ENCODE measurements at regions not wholly inside any gene's neighbourhood (a gene's known extent, or its start where the extent isn't known, plus 50 kb on each side); places are given as distances from the start of the nearest gene placed in this dataset.

GRCh38 chr4:145302725-145303124 lies 122.3 kb upstream of the OTUD4 start:
- no peaks in the 10 kb centered on the region for H3K9me3 Mint-ChIP-seq (ENCODE audit: unreplicated experiment)
- no peak overlapping the region for H3K27ac Mint-ChIP-seq (ENCODE audit: unreplicated experiment)

GRCh38 chr4:145301386-145302080 lies 121.1 kb upstream of the OTUD4 start:
- Mint-ChIP-seq H3K27ac (ENCODE audit: unreplicated experiment) (no peak overlapping the region), H3K4me1 (ENCODE audit: low read depth, unreplicated experiment) (no peaks in the 10 kb centered on the region), H3K9me3 (ENCODE audit: unreplicated experiment) (peaks cover 3% of the 10 kb centered on the region), H3K27me3 (ENCODE audit: unreplicated experiment) (no peaks in the 10 kb centered on the region), H3K36me3 (ENCODE audit: unreplicated experiment) (no peaks in the 10 kb centered on the region), H3K4me3 (ENCODE audit: unreplicated experiment) (no peak overlapping the region)
- TF ChIP-seq, protein P1, sequence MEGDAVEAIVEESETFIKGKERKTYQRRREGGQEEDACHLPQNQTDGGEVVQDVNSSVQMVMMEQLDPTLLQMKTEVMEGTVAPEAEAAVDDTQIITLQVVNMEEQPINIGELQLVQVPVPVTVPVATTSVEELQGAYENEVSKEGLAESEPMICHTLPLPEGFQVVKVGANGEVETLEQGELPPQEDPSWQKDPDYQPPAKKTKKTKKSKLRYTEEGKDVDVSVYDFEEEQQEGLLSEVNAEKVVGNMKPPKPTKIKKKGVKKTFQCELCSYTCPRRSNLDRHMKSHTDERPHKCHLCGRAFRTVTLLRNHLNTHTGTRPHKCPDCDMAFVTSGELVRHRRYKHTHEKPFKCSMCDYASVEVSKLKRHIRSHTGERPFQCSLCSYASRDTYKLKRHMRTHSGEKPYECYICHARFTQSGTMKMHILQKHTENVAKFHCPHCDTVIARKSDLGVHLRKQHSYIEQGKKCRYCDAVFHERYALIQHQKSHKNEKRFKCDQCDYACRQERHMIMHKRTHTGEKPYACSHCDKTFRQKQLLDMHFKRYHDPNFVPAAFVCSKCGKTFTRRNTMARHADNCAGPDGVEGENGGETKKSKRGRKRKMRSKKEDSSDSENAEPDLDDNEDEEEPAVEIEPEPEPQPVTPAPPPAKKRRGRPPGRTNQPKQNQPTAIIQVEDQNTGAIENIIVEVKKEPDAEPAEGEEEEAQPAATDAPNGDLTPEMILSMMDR (IDR thresholded peaks at IDR 0.05; ENCODE audit: partially characterized antibody, unreplicated experiment) = no peak
- DNase-seq = no peak

More at GRCh38 chr4:145302725-145303124, 122.3 kb upstream of the OTUD4 start:
- no peak for DNase-seq
- H3K27me3 Mint-ChIP-seq (ENCODE audit: unreplicated experiment) = no peaks in the 10 kb centered on the region
- no peaks in the 10 kb centered on the region for H3K4me1 Mint-ChIP-seq (ENCODE audit: low read depth, unreplicated experiment)
- no peaks in the 10 kb centered on the region for H3K36me3 Mint-ChIP-seq (ENCODE audit: unreplicated experiment)
- no peak overlapping the region for H3K4me3 Mint-ChIP-seq (ENCODE audit: unreplicated experiment)
- TF ChIP-seq, protein P1 (IDR thresholded peaks at IDR 0.05; ENCODE audit: partially characterized antibody, unreplicated experiment) = no peak

DNA sequence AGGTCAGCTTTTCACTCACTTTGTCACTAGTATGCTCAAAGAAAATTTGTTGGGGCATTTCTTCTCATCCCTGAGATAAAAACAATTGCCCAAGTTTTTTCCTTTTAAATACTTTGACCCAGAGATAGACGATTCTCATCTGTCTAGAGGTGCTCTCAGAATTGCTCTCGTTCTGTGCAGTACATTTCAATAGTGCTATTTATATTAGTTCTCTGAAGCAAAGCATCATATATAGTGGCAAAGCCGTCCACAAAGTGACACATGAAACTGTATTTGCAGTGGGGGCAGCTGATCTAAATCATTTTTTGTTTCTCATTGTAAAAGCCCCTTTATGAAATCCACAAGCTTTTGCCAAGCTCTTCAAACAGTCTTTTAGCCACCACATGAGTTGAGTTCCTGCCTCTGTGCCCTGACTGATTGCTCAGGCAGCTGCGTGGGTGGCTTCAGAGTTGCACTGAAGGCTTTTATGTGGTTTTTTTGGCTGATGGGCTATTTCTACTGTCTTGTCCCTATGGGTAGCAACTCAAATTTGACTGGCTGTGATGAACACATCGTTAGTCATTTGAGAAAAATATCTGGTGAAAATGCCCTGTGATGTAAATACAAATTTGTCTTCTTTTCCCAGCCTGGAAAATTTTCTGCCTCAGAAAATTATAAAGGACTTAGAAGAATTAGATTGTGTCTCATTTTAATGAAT lies 119.1 kb upstream of the OTUD4 start:
- Mint-ChIP-seq H3K4me3 (ENCODE audit: unreplicated experiment) (no peak overlapping the region), H3K4me1 (ENCODE audit: low read depth, unreplicated experiment) (no peaks in the 10 kb centered on the region), H3K9me3 (ENCODE audit: unreplicated experiment) (peaks cover 3% of the 10 kb centered on the region), H3K27me3 (ENCODE audit: unreplicated experiment) (peaks cover 2% of the 10 kb centered on the region), H3K27ac (ENCODE audit: unreplicated experiment) (no peak overlapping the region), H3K36me3 (ENCODE audit: unreplicated experiment) (no peaks in the 10 kb centered on the region)
- TF ChIP-seq, protein P1 (IDR thresholded peaks at IDR 0.05; ENCODE audit: partially characterized antibody, unreplicated experiment) = no peak
- DNase-seq = no peak

DNA sequence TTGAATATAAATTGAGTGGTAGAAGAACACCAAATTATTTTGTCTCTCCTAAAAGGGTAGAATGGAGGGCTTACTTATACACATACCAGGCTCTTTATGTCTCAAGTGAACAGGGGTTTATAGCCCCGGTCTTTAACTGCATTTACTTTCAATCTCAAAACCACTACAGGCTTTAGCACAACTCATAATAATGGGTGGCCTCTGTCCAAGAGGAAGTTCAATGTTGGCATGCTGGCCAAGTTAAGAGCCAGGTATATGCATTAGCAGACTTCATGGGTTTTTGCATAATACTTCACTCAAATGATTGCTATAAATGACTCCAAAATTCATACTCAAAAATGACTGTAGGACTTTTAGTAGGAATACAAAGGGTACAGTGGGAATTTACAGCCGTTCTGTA lies 118.5 kb upstream of the OTUD4 start:
- Mint-ChIP-seq H3K4me1 (ENCODE audit: low read depth, unreplicated experiment) (no peaks in the 10 kb centered on the region), H3K36me3 (ENCODE audit: unreplicated experiment) (no peaks in the 10 kb centered on the region), H3K9me3 (ENCODE audit: unreplicated experiment) (peaks cover 3% of the 10 kb centered on the region), H3K27ac (ENCODE audit: unreplicated experiment) (no peak overlapping the region), H3K27me3 (ENCODE audit: unreplicated experiment) (peaks cover 2% of the 10 kb centered on the region), H3K4me3 (ENCODE audit: unreplicated experiment) (no peak overlapping the region)
- no peak for DNase-seq
- TF ChIP-seq, protein P1 (IDR thresholded peaks at IDR 0.05; ENCODE audit: partially characterized antibody, unreplicated experiment) = no peak

- H3K27ac Mint-ChIP-seq (ENCODE audit: unreplicated experiment) = no peak overlapping the region
- H3K27me3 Mint-ChIP-seq (ENCODE audit: unreplicated experiment) = peaks cover 2% of the 10 kb centered on the region
- DNase-seq = no peak
- TF ChIP-seq, protein P1 (IDR thresholded peaks at IDR 0.05; ENCODE audit: partially characterized antibody, unreplicated experiment) = no peak
- no peaks in the 10 kb centered on the region for H3K36me3 Mint-ChIP-seq (ENCODE audit: unreplicated experiment)
- H3K4me1 Mint-ChIP-seq (ENCODE audit: low read depth, unreplicated experiment) = no peaks in the 10 kb centered on the region
- peaks cover 3% of the 10 kb centered on the region for H3K9me3 Mint-ChIP-seq (ENCODE audit: unreplicated experiment)
- H3K4me3 Mint-ChIP-seq (ENCODE audit: unreplicated experiment) = no peak overlapping the region
Measured at GRCh38 chr4:145297556-145297955, 117.2 kb upstream of the OTUD4 start.
